GM19438 (cell line): ENCODE measurements at regions not wholly inside any gene's neighbourhood (a gene's known extent, or its start where the extent isn't known, plus 50 kb on each side); places are given as distances from the start of the nearest gene placed in this dataset.

Source experiments
- ATAC-seq: cut with Tn5 transposase; IDR thresholded peaks from one replicate; pipeline ENCODE4 v1.9.1; 2021; ENCODE audit warnings: low read depth; ENCODE audit not compliant: unreplicated experiment

GRCh38 chr10:30793093-30793492 is 163.5 kb upstream of the LYZL2 start:
- ATAC-seq = no peak

GRCh38 chr10:30792025-30792424 is 162.5 kb upstream of the LYZL2 start:
- ATAC-seq = no peak

DNA sequence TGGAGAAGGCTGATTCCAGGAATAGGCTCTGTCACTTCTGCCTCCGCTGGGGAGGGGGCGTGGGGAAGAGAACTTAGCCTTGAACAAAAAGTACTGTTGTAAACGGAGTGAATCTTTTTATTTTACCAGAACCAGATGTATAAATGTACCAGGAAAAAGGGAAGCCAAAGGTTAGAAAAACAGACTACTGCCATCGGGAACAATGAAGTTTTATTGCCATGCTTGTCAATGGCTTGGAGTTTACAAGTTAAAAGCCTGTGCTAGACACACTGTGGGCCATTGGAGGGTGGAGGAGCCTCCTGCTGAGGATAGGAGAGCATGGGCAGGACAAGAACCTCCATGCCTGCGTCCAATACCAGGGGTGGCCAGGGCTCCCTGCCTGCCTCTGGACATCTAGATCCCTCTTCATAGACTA is 161.7 kb upstream of the LYZL2 start:
- ATAC-seq = no peak

DNA sequence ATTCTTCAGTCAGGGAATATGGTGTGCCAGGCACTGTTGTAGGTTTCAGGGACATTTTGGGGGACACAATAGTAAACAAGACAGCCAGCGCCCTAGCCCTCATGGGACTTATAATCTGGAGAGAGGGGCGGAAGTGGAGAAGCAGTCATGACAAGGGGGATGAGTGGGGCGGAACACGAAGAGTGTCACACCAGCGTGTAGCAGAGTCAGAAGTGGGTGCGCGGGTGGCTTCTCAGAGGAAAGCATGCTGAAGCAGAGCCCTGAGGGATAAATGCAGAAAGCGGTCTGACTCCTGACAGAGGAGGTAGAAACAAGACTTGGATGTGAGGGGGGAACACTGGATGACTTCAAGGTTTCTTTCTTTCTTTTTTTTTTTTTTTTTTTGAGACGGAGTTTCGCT is 160.3 kb upstream of the LYZL2 start:
- ATAC-seq = no peak

DNA sequence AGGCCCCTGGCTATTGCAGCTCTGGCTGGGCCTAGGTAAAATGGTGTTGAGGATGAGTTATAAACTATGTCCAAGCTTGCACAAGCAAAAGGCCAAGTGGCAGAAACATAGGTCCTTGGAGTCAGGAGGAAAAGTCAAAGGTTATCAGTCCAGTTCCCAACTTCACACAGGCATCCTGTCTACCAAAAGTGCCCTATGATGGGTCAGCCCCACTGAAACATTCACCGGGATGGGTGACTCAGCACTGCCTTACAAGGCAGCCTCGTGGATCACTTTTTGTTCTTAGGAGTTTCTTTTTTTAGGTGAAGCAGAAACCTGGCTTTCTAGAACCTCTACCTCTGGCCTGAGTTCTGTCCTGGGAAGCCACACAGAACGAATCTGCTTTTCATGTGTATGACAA is 158.8 kb upstream of the LYZL2 start:
- ATAC-seq = no peak

GRCh38 chr10:30786906-30787305 is 157.4 kb upstream of the LYZL2 start:
- ATAC-seq = no peak

DNA sequence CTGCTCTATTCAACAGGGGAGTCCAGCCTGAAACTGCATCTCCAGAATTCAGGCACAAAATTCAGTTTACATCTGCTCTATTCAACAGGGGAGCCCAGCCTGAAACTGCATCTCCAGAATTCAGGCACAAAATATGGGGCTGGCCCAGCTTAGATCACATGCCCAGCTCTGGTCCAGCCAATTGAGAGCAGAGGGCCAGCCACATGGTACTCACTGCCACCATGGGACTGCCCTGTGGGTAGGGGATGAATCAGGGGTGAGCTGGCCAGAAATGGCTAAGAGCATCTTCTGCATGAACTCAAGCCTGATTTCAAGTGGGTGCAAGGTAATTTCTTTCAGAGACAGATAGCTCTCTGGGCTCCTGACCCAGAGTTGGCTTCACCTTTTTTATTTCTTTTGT is 156.6 kb upstream of the LYZL2 start:
- ATAC-seq = no peak

GRCh38 chr10:30784897-30785605 is 155.5 kb upstream of the LYZL2 start:
- ATAC-seq = no peak

DNA sequence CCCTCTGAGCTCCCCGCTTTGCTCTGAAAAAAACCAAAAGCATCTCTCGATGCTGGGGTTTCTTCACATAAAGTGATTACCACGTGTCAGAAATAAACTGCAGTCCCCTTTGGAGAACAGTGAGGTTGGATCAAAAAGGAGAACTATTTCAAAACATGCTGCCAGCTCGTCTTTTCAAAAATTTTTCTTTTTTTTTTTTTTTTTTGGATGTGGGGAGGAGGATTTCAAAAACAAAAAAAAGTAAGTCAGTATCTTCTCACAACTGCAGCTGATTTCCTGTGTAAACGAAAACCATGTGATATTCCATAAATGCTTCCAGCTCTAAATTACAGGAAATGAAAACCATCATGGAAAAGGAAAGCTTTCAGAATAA is 155.0 kb upstream of the LYZL2 start:
- ATAC-seq = no peak

GRCh38 chr10:30783939-30784501 is 154.5 kb upstream of the LYZL2 start:
- no peak for ATAC-seq

DNA sequence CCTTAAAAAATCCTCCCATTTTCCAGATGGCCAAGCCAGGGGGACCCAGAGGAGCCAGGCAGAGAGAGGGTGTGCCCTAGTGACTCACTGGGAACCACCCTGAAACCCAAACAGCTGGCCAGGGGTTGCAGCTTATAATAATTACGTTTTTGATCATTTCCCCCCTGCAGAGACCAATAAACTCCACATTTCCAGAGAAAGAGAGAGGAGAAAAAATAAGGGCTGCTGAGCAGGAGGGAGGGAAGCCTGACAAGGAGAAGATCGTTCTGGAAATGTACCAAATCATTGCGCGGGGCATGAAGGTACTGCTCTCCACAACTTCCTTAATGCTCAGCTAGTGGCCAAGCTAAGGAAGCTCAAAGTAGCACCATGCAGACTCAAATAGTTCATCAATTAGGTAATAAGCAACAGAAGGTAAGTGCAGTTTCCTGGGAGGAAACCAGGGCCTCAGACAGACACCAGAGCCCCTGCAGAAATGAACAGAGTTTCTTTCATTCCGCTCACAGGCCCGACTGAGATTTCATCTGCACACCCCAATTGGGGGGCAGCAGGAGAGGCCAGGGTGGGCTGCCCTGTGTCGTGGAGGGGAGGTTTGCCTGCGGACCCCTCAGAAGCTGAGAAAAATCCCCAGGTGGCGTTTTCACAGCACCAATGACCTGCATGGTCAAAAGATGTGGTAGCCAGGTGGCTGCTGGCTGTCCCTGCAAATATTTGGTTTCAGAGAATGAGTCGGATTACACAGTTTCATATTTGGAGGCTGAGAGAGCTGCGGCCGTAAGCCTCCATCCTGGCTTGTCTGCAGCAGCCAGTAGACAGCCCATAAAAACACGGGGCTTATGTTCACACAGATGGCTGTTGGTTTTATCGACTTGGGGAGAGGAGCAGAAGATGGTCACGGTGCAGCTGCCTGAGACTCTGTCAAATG is 153.2 kb upstream of the LYZL2 start:
- ATAC-seq = peak; percentile 86

- ATAC-seq = no peak
Measured at GRCh38 chr10:30782157-30782536, 152.6 kb upstream of the LYZL2 start.

- ATAC-seq = no peak
Measured at GRCh38 chr10:30781670-30782121, 152.1 kb upstream of the LYZL2 start.

- ATAC-seq = no peak
Measured at GRCh38 chr10:30778769-30779168, 149.2 kb upstream of the LYZL2 start.

DNA sequence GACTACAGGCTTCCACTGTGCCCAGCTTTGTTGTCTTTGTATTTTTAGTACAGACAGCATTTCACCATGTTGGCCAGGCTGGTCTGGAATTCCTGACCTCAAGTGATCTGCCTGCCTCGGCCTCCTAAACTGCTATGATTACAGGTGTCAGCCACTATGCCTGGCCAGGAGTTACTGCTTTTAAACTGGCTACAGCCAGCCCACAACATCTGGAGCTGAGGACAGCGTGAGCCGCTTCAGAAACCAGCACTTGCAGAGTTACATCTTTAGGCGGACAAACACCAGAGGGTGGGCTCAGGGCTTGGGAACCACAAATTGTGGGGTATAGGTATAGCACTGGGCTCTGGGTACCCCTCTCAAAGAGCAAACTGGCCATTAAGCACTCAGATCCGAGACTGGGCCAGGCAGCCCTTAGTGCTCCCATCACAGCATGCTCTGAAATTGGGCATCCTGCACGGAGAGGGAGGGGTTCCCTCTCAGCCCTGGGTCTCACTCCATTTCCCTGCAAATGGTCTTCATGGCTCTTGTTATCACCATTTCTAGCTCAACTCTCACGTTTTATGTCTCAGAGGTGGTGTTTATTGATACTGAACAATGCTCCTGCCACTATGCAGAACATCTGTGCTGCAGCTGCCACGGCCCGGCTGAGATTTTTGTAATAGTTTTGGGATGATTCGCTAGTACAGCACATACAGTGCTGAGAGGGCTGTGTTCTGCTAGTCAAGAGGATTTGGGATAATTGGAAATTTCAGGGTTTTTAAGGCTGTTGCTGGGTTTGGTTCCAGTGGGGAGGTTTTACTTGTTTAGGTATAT is 146.4 kb upstream of the LYZL2 start:
- no peak for ATAC-seq

DNA sequence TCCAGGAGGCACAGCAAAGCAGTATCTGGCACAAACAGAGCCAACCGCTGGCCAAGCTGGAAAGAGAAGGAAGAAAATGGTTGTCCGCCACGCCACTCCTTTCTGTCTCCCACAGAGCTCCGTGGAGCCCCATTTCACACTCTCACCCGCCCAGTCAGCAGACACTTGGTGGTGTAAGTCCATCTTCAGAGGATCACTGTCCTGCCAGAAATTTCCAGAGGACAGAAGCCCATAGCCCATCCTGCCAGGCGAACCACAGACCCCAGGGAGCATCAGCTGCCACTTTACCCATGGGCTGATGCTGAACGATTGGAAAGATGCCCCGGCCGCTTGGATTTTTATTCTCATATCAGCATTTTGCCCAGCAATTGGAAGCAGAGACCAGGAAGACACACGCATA is 144.7 kb upstream of the LYZL2 start:
- no peak for ATAC-seq

GRCh38 chr10:30773501-30773900 is 143.9 kb upstream of the LYZL2 start:
- ATAC-seq = no peak

DNA sequence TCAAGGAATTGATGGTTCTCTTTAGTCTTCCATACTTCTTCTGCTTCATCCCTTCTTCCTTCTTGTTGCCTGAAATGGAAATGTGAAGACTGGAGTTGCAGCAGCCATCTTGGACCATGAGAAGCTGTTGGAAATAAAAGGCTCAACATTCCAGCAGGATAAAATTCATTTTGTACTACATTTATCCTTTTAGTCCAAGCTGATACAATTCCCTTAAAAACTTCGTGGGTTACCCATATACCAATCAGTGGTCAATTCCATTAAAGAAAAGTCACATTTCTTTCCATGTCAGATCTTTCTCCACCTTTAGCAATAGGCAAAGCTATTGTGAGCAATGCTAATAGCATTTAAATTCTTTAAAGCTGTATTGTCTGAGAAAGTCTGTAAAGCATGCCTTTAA is 141.3 kb upstream of the LYZL2 start:
- no peak for ATAC-seq

GRCh38 chr10:30770229-30770628 is 140.7 kb upstream of the LYZL2 start:
- no peak for ATAC-seq

DNA sequence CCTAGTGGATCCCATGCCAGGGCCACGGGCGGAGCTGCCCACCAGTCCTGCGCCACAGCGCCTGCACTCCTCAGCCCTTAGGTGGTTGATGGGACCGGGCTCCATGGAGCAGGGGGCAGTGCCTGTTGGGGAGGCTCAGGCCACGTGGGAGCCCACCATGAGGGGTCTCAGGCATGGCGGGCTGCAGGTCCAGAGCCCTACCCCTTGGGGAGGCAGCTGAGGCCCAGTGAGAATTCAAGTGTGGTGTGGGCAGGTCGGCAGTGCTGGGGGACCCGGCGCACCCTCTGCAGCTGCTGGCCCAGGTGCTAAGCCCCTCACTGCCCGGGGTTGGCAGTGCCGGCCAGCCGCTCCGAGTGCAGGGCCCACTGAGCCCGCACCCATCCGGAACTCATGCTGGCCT is 139.8 kb upstream of the LYZL2 start:
- ATAC-seq = no peak

DNA sequence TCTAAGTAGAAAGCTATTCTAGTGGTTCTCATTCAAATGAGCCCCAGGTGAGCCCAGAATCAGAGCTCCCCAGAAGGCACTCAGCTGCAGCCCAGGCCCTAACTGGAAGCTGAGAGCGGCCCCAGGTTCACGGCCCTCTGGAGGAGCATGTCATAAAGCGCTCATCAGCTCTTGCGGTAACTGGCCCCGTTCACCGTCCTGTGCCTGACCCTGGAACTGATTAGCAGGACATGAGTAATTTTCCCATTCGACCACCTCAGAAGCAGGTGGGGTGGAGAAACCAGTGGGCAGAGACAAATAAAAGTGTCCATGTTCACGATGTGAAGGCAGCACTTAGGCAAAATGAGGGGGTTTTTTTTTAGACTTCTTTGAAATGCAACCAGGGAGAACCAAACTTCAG is 136.1 kb upstream of the LYZL2 start:
- ATAC-seq = no peak
